ENCODE measurements at regions not wholly inside any gene's neighbourhood (a gene's known extent, or its start where the extent isn't known, plus 50 kb on each side); places are given as distances from the start of the nearest gene placed in this dataset.

GRCh38 chr1:216898801-216899200, 175.6 kb upstream of the ESRRG start:
- no peaks in the 10 kb centered on the region for H3K27me3 ChIP-seq
- intact Hi-C loops (cut with DNase I), result no loop called here
- DNase-seq (no peak), ATAC-seq (no peak), FAIRE-seq (no peak)
- H3K36me3 ChIP-seq, result no peaks in the 10 kb centered on the region
- no peaks in the 10 kb centered on the region for H3K4me1 ChIP-seq
- no peak for TF ChIP-seq CTCF (IDR thresholded peaks at IDR 0.05)
- H3K4me3 ChIP-seq, result no peak overlapping the region
- WGBS, 2 donors, result 87 to 95% methylated on average over 1 of the region's 1 CpG
- no peak overlapping the region for H3K27ac ChIP-seq
- H3K9me3 ChIP-seq, result no peaks in the 10 kb centered on the region

GRCh38 chr1:216896146-216896545, 172.9 kb upstream of the ESRRG start:
- ATAC-seq (no peak), DNase-seq (no peak), FAIRE-seq (no peak)
- no peak for TF ChIP-seq CTCF (IDR thresholded peaks at IDR 0.05)
- intact Hi-C loops (cut with DNase I), result no loop called here
- Histone ChIP-seq H3K4me1 (no peaks in the 10 kb centered on the region), H3K4me3 (no peak overlapping the region), H3K9me3 (no peaks in the 10 kb centered on the region), H3K27ac (no peak overlapping the region), H3K36me3 (no peaks in the 10 kb centered on the region), H3K27me3 (no peaks in the 10 kb centered on the region)
- 83 to 87% methylated on average over 4 of the region's 4 CpGs for WGBS, 2 donors

GRCh38 chr1:216894494-216894893, 171.3 kb upstream of the ESRRG start:
- Histone ChIP-seq H3K36me3 (no peaks in the 10 kb centered on the region), H3K4me1 (no peaks in the 10 kb centered on the region), H3K27me3 (no peaks in the 10 kb centered on the region), H3K9me3 (no peaks in the 10 kb centered on the region), H3K4me3 (no peak overlapping the region), H3K27ac (no peak overlapping the region)
- DNase-seq, result no peak
- 58 to 59% methylated on average over 5 of the region's 5 CpGs for WGBS, 2 donors
- no peak for TF ChIP-seq CTCF (IDR thresholded peaks at IDR 0.05)
- no peak for ATAC-seq
- intact Hi-C loops (cut with DNase I), result no loop called here
- no peak for FAIRE-seq

- DNase-seq, result no peak
- intact Hi-C loops (cut with DNase I), result no loop called here
- H3K27me3 ChIP-seq, result no peaks in the 10 kb centered on the region
- no peak for ATAC-seq
- H3K36me3 ChIP-seq, result no peaks in the 10 kb centered on the region
- H3K9me3 ChIP-seq, result no peaks in the 10 kb centered on the region
- TF ChIP-seq CTCF (IDR thresholded peaks at IDR 0.05), result no peak
- 73 to 75% methylated on average over 10 of the region's 10 CpGs for WGBS, 2 donors
- no peak overlapping the region for H3K27ac ChIP-seq
- H3K4me3 ChIP-seq, result no peak overlapping the region
- FAIRE-seq, result no peak
- no peaks in the 10 kb centered on the region for H3K4me1 ChIP-seq
Observed at GRCh38 chr1:216892581-216893160, 169.4 kb upstream of the ESRRG start.

- FAIRE-seq, result no peak
- H3K27ac ChIP-seq, result no peak overlapping the region
- H3K4me3 ChIP-seq, result no peak overlapping the region
- WGBS, 2 donors, result 81 to 89% methylated on average over 7 of the region's 7 CpGs
- no peaks in the 10 kb centered on the region for H3K4me1 ChIP-seq
- no peak for DNase-seq
- no peaks in the 10 kb centered on the region for H3K27me3 ChIP-seq
- no peaks in the 10 kb centered on the region for H3K9me3 ChIP-seq
- intact Hi-C loops (cut with DNase I), result no loop called here
- no peaks in the 10 kb centered on the region for H3K36me3 ChIP-seq
- ATAC-seq, result no peak
- no peak for TF ChIP-seq CTCF (IDR thresholded peaks at IDR 0.05)
Observed at GRCh38 chr1:216890871-216891270, 167.6 kb upstream of the ESRRG start.

Measured in pancreas (tissue), 10 donors.